ENCODE measurements at regions not wholly inside any gene's neighbourhood (a gene's known extent, or its start where the extent isn't known, plus 50 kb on each side); places are given as distances from the start of the nearest gene placed in this dataset.

- Histone ChIP-seq H3K27ac (ENCODE audit: low read length) (no peak overlapping the region), H3K27me3 (replicated peaks; ENCODE audit: insufficient read depth, low read length) (no peaks in the 10 kb centered on the region), H4K20me1 (ENCODE audit: insufficient read depth, low read length) (no peaks in the 10 kb centered on the region), H3K36me3 (replicated peaks; ENCODE audit: insufficient read depth, low read length) (no peaks in the 10 kb centered on the region), H3K4me1 (ENCODE audit: low read length) (no peaks in the 10 kb centered on the region), H3F3A (ENCODE audit: insufficient read depth, low read length) (no peaks in the 10 kb centered on the region), H3K4me3 (ENCODE audit: low read length) (no peak overlapping the region), H3K9me3 (replicated peaks; ENCODE audit: insufficient read depth, low read length) (no peaks in the 10 kb centered on the region), H3K9ac (ENCODE audit: low read length) (no peak overlapping the region), H2AFZ (ENCODE audit: low read length) (no peak overlapping the region), H3K79me2 (ENCODE audit: low read length) (no peaks in the 10 kb centered on the region), H3K4me2 (ENCODE audit: low read depth, low read length) (no peak overlapping the region), H3K9me2 (replicated peaks; ENCODE audit: insufficient read depth, low read length) (no peaks in the 10 kb centered on the region)
- TF ChIP-seq EZH2phosphoT487 (IDR thresholded peaks at IDR 0.05; ENCODE audit: low read length), result no peak
- no peak for TF ChIP-seq EZH2 (optimal IDR thresholded peaks at IDR 0.05; ENCODE audit: low read depth, low read length)
- no peak for TF ChIP-seq CTCF (IDR thresholded peaks at IDR 0.05; ENCODE audit: low read length)
- DNase-seq, result no peak
Observed at GRCh38 chr17:13741744-13742143, 140.0 kb upstream of the HS3ST3A1 start.

- H4K20me1 ChIP-seq (ENCODE audit: insufficient read depth, low read length), result no peaks in the 10 kb centered on the region
- no peak for DNase-seq
- H3K4me2 ChIP-seq (ENCODE audit: low read depth, low read length), result no peak overlapping the region
- H3K79me2 ChIP-seq (ENCODE audit: low read length), result no peaks in the 10 kb centered on the region
- TF ChIP-seq EZH2 (optimal IDR thresholded peaks at IDR 0.05; ENCODE audit: low read depth, low read length), result no peak
- TF ChIP-seq CTCF (IDR thresholded peaks at IDR 0.05; ENCODE audit: low read length), result no peak
- no peak for TF ChIP-seq EZH2phosphoT487 (IDR thresholded peaks at IDR 0.05; ENCODE audit: low read length)
- H3K9me3 ChIP-seq (replicated peaks; ENCODE audit: insufficient read depth, low read length), result no peaks in the 10 kb centered on the region
- H3K9ac ChIP-seq (ENCODE audit: low read length), result no peak overlapping the region
- H3K4me3 ChIP-seq (ENCODE audit: low read length), result no peak overlapping the region
- no peak overlapping the region for H3K27ac ChIP-seq (ENCODE audit: low read length)
- H3K4me1 ChIP-seq (ENCODE audit: low read length), result no peaks in the 10 kb centered on the region
- H3F3A ChIP-seq (ENCODE audit: insufficient read depth, low read length), result no peaks in the 10 kb centered on the region
- no peak overlapping the region for H2AFZ ChIP-seq (ENCODE audit: low read length)
- no peaks in the 10 kb centered on the region for H3K9me2 ChIP-seq (replicated peaks; ENCODE audit: insufficient read depth, low read length)
- no peaks in the 10 kb centered on the region for H3K27me3 ChIP-seq (replicated peaks; ENCODE audit: insufficient read depth, low read length)
- no peaks in the 10 kb centered on the region for H3K36me3 ChIP-seq (replicated peaks; ENCODE audit: insufficient read depth, low read length)
Observed at GRCh38 chr17:13743906-13744305, 142.2 kb upstream of the HS3ST3A1 start.

GRCh38 chr17:13746404-13746803 lies 144.7 kb upstream of the HS3ST3A1 start:
- Histone ChIP-seq H3K79me2 (ENCODE audit: low read length) (no peaks in the 10 kb centered on the region), H3K4me2 (ENCODE audit: low read depth, low read length) (no peak overlapping the region), H3F3A (ENCODE audit: insufficient read depth, low read length) (no peaks in the 10 kb centered on the region), H3K27ac (ENCODE audit: low read length) (no peak overlapping the region), H4K20me1 (ENCODE audit: insufficient read depth, low read length) (no peaks in the 10 kb centered on the region), H3K9me3 (replicated peaks; ENCODE audit: insufficient read depth, low read length) (no peaks in the 10 kb centered on the region), H3K4me1 (ENCODE audit: low read length) (no peaks in the 10 kb centered on the region), H3K9me2 (replicated peaks; ENCODE audit: insufficient read depth, low read length) (no peaks in the 10 kb centered on the region), H3K4me3 (ENCODE audit: low read length) (no peak overlapping the region), H3K9ac (ENCODE audit: low read length) (no peak overlapping the region), H3K36me3 (replicated peaks; ENCODE audit: insufficient read depth, low read length) (no peaks in the 10 kb centered on the region), H2AFZ (ENCODE audit: low read length) (no peak overlapping the region), H3K27me3 (replicated peaks; ENCODE audit: insufficient read depth, low read length) (no peaks in the 10 kb centered on the region)
- no peak for TF ChIP-seq EZH2phosphoT487 (IDR thresholded peaks at IDR 0.05; ENCODE audit: low read length)
- no peak for TF ChIP-seq EZH2 (optimal IDR thresholded peaks at IDR 0.05; ENCODE audit: low read depth, low read length)
- TF ChIP-seq CTCF (IDR thresholded peaks at IDR 0.05; ENCODE audit: low read length), result no peak
- DNase-seq, result no peak
